IMR-90 (cell line): ENCODE measurements at regions not wholly inside any gene's neighbourhood (a gene's known extent, or its start where the extent isn't known, plus 50 kb on each side); places are given as distances from the start of the nearest gene placed in this dataset.

Experiments
- ATAC-seq: fragments of 200-7000 bp; cut with Tn5 transposase; 2 replicates; pipeline ENCODE4 v1.9.1; 2020; ENCODE audit warnings: low read depth, mild to moderate bottlenecking, moderate library complexity
- BruUV-seq: library from RNA; stranded (reverse); fragments of 400-500 nt; replicated peaks from 2 replicates; lab custom pipeline; 2021; lab: Mats Ljungman, UMichigan
- CTCF ChIA-PET: fragments of 300-600 bp; formaldehyde crosslinking; extraction: SDS; loops from one replicate; lab custom pipeline; 2021; ENCODE audit warnings: antibody characterized with exemption; lab: Yijun Ruan, JAX
- POLR2A ChIA-PET: fragments of 300-600 bp; sonication (Branson Sonifier 250); formaldehyde crosslinking; loops from one replicate; lab custom pipeline; 2022; ENCODE audit warnings: antibody characterized with exemption; ENCODE audit not compliant: unreplicated experiment; lab: Charles Lee
- DNase-seq: peaks from one replicate; pipeline ENCODE4 v3.0.0; 2013
- H2AFZ ChIP-seq: replicated peaks from 2 replicates; pipeline ENCODE3; 2013; ENCODE audit warnings: low read length, mild to moderate bottlenecking; ENCODE audit not compliant: poor library complexity
- H2AK5ac ChIP-seq: 2 replicates; pipeline ENCODE4 v1.6.1; 2013; ENCODE audit warnings: low read depth, low read length, inconsistent platforms
- H2AK9ac ChIP-seq: replicated peaks from 2 replicates; pipeline ENCODE3; 2013; ENCODE audit warnings: mild to moderate bottlenecking, low read depth, low read length, moderate library complexity; ENCODE audit not compliant: poor library complexity
- H2BK120ac ChIP-seq: 2 replicates; pipeline ENCODE4 v1.6.1; 2013; ENCODE audit warnings: low read depth, low read length, inconsistent platforms
- H2BK15ac ChIP-seq: 3 replicates; pipeline ENCODE4 v1.6.1; 2013; ENCODE audit warnings: low read depth, low read length, inconsistent platforms
- H2BK20ac ChIP-seq: 2 replicates; pipeline ENCODE4 v1.6.1; 2013; ENCODE audit warnings: low read depth, mild to moderate bottlenecking, inconsistent platforms, low read length, moderate library complexity
- H2BK5ac ChIP-seq: 2 replicates; pipeline ENCODE4 v1.6.1; 2013; ENCODE audit warnings: mild to moderate bottlenecking, low read depth, low read length, inconsistent platforms; ENCODE audit not compliant: poor library complexity, severe bottlenecking
- H3K14ac ChIP-seq: replicated peaks from 2 replicates; pipeline ENCODE4 v1.6.1; 2013; ENCODE audit warnings: low read depth, low read length, inconsistent platforms
- H3K18ac ChIP-seq: 2 replicates; pipeline ENCODE4 v1.6.1; 2013; ENCODE audit warnings: low read depth, low read length, control low read depth
- H3K23ac ChIP-seq: 2 replicates; pipeline ENCODE4 v1.6.1; 2013; ENCODE audit warnings: low read depth, low read length, inconsistent platforms
- H3K27ac ChIP-seq: 2 replicates; pipeline ENCODE4 v1.5.1; 2013; ENCODE audit warnings: mild to moderate bottlenecking, control low read depth, low read length; ENCODE audit not compliant: insufficient read depth
- H3K27me3 ChIP-seq: 2 replicates; pipeline ENCODE4 v1.6.1; 2013; ENCODE audit warnings: low read length; ENCODE audit not compliant: control insufficient read depth, insufficient read depth
- H3K36me3 ChIP-seq: 2 replicates; pipeline ENCODE4 v1.6.1; 2013; ENCODE audit warnings: low read length, mixed read lengths; ENCODE audit not compliant: control insufficient read depth, insufficient read depth
- H3K4ac ChIP-seq: 2 replicates; pipeline ENCODE4 v1.6.1; 2013; ENCODE audit warnings: low read depth, low read length, inconsistent platforms
- H3K4me1 ChIP-seq: 2 replicates; pipeline ENCODE4 v1.6.1; 2013; ENCODE audit warnings: low read length, mixed read lengths; ENCODE audit not compliant: control insufficient read depth, insufficient read depth
- H3K4me2 ChIP-seq: 2 replicates; pipeline ENCODE4 v1.6.1; 2013; ENCODE audit warnings: low read depth, mild to moderate bottlenecking, control low read depth, low read length, moderate library complexity
- H3K4me3 ChIP-seq: 2 replicates; pipeline ENCODE4 v1.5.1; 2013; ENCODE audit warnings: low read depth, mild to moderate bottlenecking, control low read depth, low read length, moderate library complexity; ENCODE audit not compliant: insufficient read depth
- H3K56ac ChIP-seq: 2 replicates; pipeline ENCODE4 v1.6.1; 2013; ENCODE audit warnings: low read length, inconsistent platforms; ENCODE audit not compliant: insufficient read depth; ENCODE audit errors: extremely low read depth
- H3K79me1 ChIP-seq, 2 experiments: 2 replicates each; pipeline ENCODE4 v1.6.1; 2013; ENCODE audit warnings: low read length in 2 of 2, inconsistent platforms in 1 of 2, low read depth in 1 of 2
- H3K9ac ChIP-seq: 2 replicates; pipeline ENCODE4 v1.6.1; 2013; ENCODE audit warnings: low read depth, low read length, control low read depth
- H3K9me1 ChIP-seq: 2 replicates; pipeline ENCODE4 v1.6.1; 2013; ENCODE audit warnings: low read length, inconsistent platforms; ENCODE audit not compliant: insufficient read depth
- H3K9me3 ChIP-seq: 2 replicates; pipeline ENCODE4 v1.6.1; 2013; ENCODE audit warnings: low read length; ENCODE audit not compliant: control insufficient read depth, insufficient read depth
- H4K20me1 ChIP-seq: 2 replicates; pipeline ENCODE4 v1.6.1; 2013; ENCODE audit warnings: low read length, inconsistent platforms; ENCODE audit not compliant: insufficient read depth
- H4K5ac ChIP-seq: 2 replicates; pipeline ENCODE4 v1.6.1; 2013; ENCODE audit warnings: mild to moderate bottlenecking, low read depth, low read length, control low read depth
- H4K8ac ChIP-seq, 2 experiments: 2 replicates each; pipeline ENCODE4 v1.6.1; 2013; ENCODE audit warnings: low read depth in 2 of 2, low read length in 2 of 2, control low read depth in 1 of 2, inconsistent platforms in 1 of 2
- H4K91ac ChIP-seq: 2 replicates; pipeline ENCODE4 v1.6.1; 2013; ENCODE audit warnings: low read depth, low read length, inconsistent platforms; ENCODE audit not compliant: insufficient read depth
- BHLHE40 ChIP-seq: fragments of 150-350 bp; IDR thresholded peaks from 2 replicates; pipeline ENCODE4 v1.6.1; 2016; ENCODE audit warnings: mild to moderate bottlenecking, low read depth, low read length
- CEBPB ChIP-seq: IDR thresholded peaks from 2 replicates; pipeline ENCODE4 v1.6.1; 2012; ENCODE audit warnings: low read depth, low read length, improper control_type of control experiment
- CHD1 ChIP-seq: IDR thresholded peaks from 2 replicates; pipeline ENCODE4 v1.6.1; 2012; ENCODE audit warnings: low read depth, low read length, improper control_type of control experiment
- FOS ChIP-seq: fragments of 150-350 bp; IDR thresholded peaks from 2 replicates; pipeline ENCODE4 v1.6.1; 2016; ENCODE audit warnings: low read depth, low read length
- MAFK ChIP-seq: IDR thresholded peaks from 2 replicates; pipeline ENCODE4 v1.6.1; 2012; ENCODE audit warnings: low read depth, low read length, improper control_type of control experiment
- MAZ ChIP-seq: IDR thresholded peaks from 2 replicates; pipeline ENCODE4 v1.6.1; 2012; ENCODE audit warnings: low read depth, mild to moderate bottlenecking, low read length, improper control_type of control experiment, moderate library complexity, borderline replicate concordance
- MXI1 ChIP-seq: IDR thresholded peaks from 2 replicates; pipeline ENCODE4 v1.6.1; 2012; ENCODE audit warnings: low read depth, mild to moderate bottlenecking, low read length, moderate library complexity, borderline replicate concordance
- NFE2L2 ChIP-seq: fragments of 150-350 bp; IDR thresholded peaks from 2 replicates; pipeline ENCODE4 v1.6.1; 2016; ENCODE audit warnings: low read depth, mild to moderate bottlenecking, low read length
- POLR2A ChIP-seq: IDR thresholded peaks from 2 replicates; pipeline ENCODE4 v1.6.1; 2012; ENCODE audit warnings: mild to moderate bottlenecking, low read depth, low read length
- RAD21 ChIP-seq: IDR thresholded peaks from 2 replicates; pipeline ENCODE4 v1.6.1; 2012; ENCODE audit warnings: low read length, improper control_type of control experiment
- RCOR1 ChIP-seq: IDR thresholded peaks from 2 replicates; pipeline ENCODE4 v1.6.1; 2012; ENCODE audit warnings: mild to moderate bottlenecking, low read length, improper control_type of control experiment; ENCODE audit not compliant: insufficient replicate concordance
- RFX5 ChIP-seq: IDR thresholded peaks from 2 replicates; pipeline ENCODE4 v1.8.0; 2012; ENCODE audit warnings: low read depth, mild to moderate bottlenecking, low read length, moderate library complexity
- SMC3 ChIP-seq: fragments of 150-350 bp; IDR thresholded peaks from 2 replicates; pipeline ENCODE4 v1.6.1; 2016; ENCODE audit warnings: low read depth, mild to moderate bottlenecking, antibody characterized with exemption, low read length, moderate library complexity
- WGBS, 2 experiments: methylation state at CpG; one replicate each; pipeline versions ENCODE4 v1.1.5 to v1.1.7; 2013; ENCODE audit warnings: missing lambda C conversion rate in 2 of 2; ENCODE audit not compliant: insufficient read length in 1 of 2; ENCODE audit errors: extremely low coverage in 2 of 2; 5-methylcytosine and 5-hydroxymethylcytosine counted together
- dilution Hi-C: fragments of 300-500 bp; cut with HindIII; formaldehyde crosslinking; loops from one replicate; pipeline ENCODE4 v1.14.3; 2018; ENCODE audit warnings: low sequenced_read_pairs; ENCODE audit not compliant: unreplicated experiment
- in situ Hi-C: fragments of 300-500 bp; cut with MboI; formaldehyde crosslinking; loops from 3 replicates; pipeline ENCODE4 v1.14.3; 2019; ENCODE audit warnings: low sequenced_read_pairs, inconsistent platforms, mixed read lengths
- intact Hi-C: fragments of 100-400 bp; cut with micrococcal nuclease; formaldehyde crosslinking; loops from 2 replicates; pipeline ENCODE4 v1.10.0; 2022
- TF ChIP-seq, protein P1 (sequence below): fragments of 150-350 bp; IDR thresholded peaks from 2 replicates; pipeline ENCODE4 v1.6.1; 2017; ENCODE audit warnings: mild to moderate bottlenecking, antibody characterized with exemption, low read length, low read depth
- TF ChIP-seq, protein P2 (sequence below): conservative IDR thresholded peaks from 2 replicates; pipeline ENCODE4 v1.5.1; 2012; ENCODE audit warnings: mild to moderate bottlenecking, low read depth, low read length, improper control_type of control experiment
- TF ChIP-seq, protein P3 (sequence below): fragments of 150-350 bp; IDR thresholded peaks from 2 replicates; pipeline ENCODE4 v1.6.1; 2016; ENCODE audit warnings: low read depth, mild to moderate bottlenecking, low read length, moderate library complexity, borderline replicate concordance

DNA sequence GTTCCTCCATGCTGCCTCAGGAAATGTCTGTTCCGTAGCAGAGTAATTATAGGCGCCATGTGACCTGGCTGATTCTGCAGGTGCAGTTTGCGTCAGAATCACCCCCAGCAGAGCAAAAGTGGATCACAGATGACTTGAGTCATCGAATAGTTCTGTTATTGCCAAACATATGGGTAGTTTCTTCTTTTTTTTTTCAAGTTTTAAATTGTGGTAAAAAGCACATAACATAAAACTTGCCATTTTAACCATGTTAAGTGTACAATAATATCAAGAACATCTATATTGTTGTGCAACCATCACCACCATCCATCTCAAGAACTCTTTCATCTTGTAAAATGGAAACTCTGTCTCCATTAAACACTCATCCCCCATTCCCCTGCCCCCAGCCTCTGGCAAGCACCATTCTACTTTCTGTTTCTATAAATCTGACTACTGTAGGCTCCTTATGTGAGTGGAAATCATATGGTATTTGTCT, 177.7 kb upstream of the TWIST2 start:
- ChIA-PET POLR2A (no interaction called here), CTCF (no interaction called here)
- no peaks in the 10 kb centered on the region for H4K20me1 ChIP-seq
- in situ Hi-C loops (no loop called here), dilution Hi-C loops (no loop called here), intact Hi-C loops (no loop called here)
- H3K9me3 ChIP-seq = peaks cover 2% of the 10 kb centered on the region; the same call in 1 of the 2 replicates
- H3K27ac ChIP-seq = no peak overlapping the region
- H2AFZ ChIP-seq = no peak overlapping the region
- no peaks in the 10 kb centered on the region for H3K36me3 ChIP-seq
- H4K5ac ChIP-seq = no peak overlapping the region
- H3K56ac ChIP-seq = no peak overlapping the region
- no peak overlapping the region for H2BK20ac ChIP-seq
- H3K27me3 ChIP-seq = peaks cover 10% of the 10 kb centered on the region
- no peak overlapping the region for H3K14ac ChIP-seq
- no peak overlapping the region for H4K8ac ChIP-seq
- H3K9ac ChIP-seq = no peak overlapping the region
- no peak overlapping the region for H2BK15ac ChIP-seq
- H2BK120ac ChIP-seq = no peak overlapping the region
- no CpG with 5 or more reads among the region's 4 CpGs for WGBS, 2 experiments
- no peaks in the 10 kb centered on the region for H3K79me1 ChIP-seq
- H4K91ac ChIP-seq = no peak overlapping the region
- TF ChIP-seq, protein P1, sequence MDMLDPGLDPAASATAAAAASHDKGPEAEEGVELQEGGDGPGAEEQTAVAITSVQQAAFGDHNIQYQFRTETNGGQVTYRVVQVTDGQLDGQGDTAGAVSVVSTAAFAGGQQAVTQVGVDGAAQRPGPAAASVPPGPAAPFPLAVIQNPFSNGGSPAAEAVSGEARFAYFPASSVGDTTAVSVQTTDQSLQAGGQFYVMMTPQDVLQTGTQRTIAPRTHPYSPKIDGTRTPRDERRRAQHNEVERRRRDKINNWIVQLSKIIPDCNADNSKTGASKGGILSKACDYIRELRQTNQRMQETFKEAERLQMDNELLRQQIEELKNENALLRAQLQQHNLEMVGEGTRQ = no peak
- TF ChIP-seq RCOR1 (no peak), MXI1 (no peak), CEBPB (no peak), MAFK (no peak), BHLHE40 (no peak), POLR2A (no peak), FOS (no peak), MAZ (no peak), CHD1 (no peak), SMC3 (no peak), RAD21 (no peak), NFE2L2 (no peak), RFX5 (no peak)
- TF ChIP-seq, protein P2, sequence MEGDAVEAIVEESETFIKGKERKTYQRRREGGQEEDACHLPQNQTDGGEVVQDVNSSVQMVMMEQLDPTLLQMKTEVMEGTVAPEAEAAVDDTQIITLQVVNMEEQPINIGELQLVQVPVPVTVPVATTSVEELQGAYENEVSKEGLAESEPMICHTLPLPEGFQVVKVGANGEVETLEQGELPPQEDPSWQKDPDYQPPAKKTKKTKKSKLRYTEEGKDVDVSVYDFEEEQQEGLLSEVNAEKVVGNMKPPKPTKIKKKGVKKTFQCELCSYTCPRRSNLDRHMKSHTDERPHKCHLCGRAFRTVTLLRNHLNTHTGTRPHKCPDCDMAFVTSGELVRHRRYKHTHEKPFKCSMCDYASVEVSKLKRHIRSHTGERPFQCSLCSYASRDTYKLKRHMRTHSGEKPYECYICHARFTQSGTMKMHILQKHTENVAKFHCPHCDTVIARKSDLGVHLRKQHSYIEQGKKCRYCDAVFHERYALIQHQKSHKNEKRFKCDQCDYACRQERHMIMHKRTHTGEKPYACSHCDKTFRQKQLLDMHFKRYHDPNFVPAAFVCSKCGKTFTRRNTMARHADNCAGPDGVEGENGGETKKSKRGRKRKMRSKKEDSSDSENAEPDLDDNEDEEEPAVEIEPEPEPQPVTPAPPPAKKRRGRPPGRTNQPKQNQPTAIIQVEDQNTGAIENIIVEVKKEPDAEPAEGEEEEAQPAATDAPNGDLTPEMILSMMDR = no peak
- TF ChIP-seq, protein P3, sequence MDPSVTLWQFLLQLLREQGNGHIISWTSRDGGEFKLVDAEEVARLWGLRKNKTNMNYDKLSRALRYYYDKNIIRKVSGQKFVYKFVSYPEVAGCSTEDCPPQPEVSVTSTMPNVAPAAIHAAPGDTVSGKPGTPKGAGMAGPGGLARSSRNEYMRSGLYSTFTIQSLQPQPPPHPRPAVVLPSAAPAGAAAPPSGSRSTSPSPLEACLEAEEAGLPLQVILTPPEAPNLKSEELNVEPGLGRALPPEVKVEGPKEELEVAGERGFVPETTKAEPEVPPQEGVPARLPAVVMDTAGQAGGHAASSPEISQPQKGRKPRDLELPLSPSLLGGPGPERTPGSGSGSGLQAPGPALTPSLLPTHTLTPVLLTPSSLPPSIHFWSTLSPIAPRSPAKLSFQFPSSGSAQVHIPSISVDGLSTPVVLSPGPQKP = no peak
- no peak overlapping the region for H3K18ac ChIP-seq
- no peak overlapping the region for H2BK5ac ChIP-seq
- ATAC-seq = no peak
- H3K23ac ChIP-seq = no peak overlapping the region
- H2AK5ac ChIP-seq = no peak overlapping the region
- H3K4me1 ChIP-seq = no peaks in the 10 kb centered on the region
- no peak overlapping the region for H3K4me2 ChIP-seq
- DNase-seq = no peak
- no peaks in the 10 kb centered on the region for H3K9me1 ChIP-seq
- no peak overlapping the region for H2AK9ac ChIP-seq
- no peak overlapping the region for H3K4ac ChIP-seq
- BruUV-seq = no TSS peak
- H3K4me3 ChIP-seq = no peak overlapping the region
